B cell (primary cell): ENCODE measurements at regions not wholly inside any gene's neighbourhood (a gene's known extent, or its start where the extent isn't known, plus 50 kb on each side); places are given as distances from the start of the nearest gene placed in this dataset.

ENCODE experiments used
- EZH2 ChIP-seq: IDR thresholded peaks from 2 replicates; pipeline ENCODE4 v1.6.1; 2012; ENCODE audit warnings: borderline replicate concordance, low read depth, mild to moderate bottlenecking, moderate library complexity, low read length; ENCODE audit not compliant: insufficient read depth, poor library complexity, severe bottlenecking
- TF ChIP-seq, protein P1 (sequence below): fragments of 200-600 bp; IDR thresholded peaks from one replicate; pipeline ENCODE4 v1.8.0; 2022; ENCODE audit warnings: antibody characterized with exemption, mild to moderate bottlenecking

DNA sequence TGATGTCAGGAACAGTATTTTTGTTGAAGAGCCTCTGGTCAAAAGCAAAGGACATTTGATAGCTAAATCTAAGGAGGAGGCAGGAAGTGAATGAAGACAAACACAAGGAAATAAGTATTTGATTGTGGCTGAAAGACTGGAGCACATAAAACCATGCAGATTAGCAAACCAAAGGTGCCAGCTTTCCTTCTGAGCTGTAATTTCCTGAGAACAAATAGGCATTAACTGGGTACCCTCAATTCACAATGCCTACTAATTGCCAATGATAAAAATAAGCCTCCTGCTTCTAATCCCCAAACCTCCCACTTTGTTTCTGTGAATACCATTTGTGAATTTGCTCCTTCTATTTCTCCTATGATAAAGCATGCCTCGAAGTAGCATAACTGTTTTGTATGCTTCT is 1279.6 kb upstream of the USP15 start:
- TF ChIP-seq, protein P1, sequence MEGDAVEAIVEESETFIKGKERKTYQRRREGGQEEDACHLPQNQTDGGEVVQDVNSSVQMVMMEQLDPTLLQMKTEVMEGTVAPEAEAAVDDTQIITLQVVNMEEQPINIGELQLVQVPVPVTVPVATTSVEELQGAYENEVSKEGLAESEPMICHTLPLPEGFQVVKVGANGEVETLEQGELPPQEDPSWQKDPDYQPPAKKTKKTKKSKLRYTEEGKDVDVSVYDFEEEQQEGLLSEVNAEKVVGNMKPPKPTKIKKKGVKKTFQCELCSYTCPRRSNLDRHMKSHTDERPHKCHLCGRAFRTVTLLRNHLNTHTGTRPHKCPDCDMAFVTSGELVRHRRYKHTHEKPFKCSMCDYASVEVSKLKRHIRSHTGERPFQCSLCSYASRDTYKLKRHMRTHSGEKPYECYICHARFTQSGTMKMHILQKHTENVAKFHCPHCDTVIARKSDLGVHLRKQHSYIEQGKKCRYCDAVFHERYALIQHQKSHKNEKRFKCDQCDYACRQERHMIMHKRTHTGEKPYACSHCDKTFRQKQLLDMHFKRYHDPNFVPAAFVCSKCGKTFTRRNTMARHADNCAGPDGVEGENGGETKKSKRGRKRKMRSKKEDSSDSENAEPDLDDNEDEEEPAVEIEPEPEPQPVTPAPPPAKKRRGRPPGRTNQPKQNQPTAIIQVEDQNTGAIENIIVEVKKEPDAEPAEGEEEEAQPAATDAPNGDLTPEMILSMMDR = no peak
- TF ChIP-seq EZH2 = no peak
